ENCODE measurements at regions not wholly inside any gene's neighbourhood (a gene's known extent, or its start where the extent isn't known, plus 50 kb on each side); places are given as distances from the start of the nearest gene placed in this dataset.

DNA sequence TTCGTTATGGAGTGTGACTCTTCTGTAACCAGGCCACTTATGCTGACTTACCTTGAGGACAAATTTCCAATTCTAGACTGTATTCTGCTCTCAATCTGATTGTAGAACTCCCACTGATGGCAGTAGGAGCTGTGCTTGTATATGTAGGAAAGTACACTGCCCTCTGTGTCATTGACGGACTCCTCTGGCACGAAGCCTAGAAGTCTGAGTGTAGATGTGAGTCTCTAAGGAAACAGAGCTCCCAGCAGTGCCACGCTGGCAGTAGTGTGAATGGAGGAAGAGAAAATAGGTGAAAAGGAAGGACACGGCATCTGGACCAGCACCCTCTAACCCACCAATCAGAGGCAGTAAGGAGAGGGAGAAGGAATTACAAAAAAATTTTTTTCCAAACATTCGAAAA is 130.4 kb upstream of the ADGRL2 start:
- TF ChIP-seq, protein P1, sequence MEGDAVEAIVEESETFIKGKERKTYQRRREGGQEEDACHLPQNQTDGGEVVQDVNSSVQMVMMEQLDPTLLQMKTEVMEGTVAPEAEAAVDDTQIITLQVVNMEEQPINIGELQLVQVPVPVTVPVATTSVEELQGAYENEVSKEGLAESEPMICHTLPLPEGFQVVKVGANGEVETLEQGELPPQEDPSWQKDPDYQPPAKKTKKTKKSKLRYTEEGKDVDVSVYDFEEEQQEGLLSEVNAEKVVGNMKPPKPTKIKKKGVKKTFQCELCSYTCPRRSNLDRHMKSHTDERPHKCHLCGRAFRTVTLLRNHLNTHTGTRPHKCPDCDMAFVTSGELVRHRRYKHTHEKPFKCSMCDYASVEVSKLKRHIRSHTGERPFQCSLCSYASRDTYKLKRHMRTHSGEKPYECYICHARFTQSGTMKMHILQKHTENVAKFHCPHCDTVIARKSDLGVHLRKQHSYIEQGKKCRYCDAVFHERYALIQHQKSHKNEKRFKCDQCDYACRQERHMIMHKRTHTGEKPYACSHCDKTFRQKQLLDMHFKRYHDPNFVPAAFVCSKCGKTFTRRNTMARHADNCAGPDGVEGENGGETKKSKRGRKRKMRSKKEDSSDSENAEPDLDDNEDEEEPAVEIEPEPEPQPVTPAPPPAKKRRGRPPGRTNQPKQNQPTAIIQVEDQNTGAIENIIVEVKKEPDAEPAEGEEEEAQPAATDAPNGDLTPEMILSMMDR (conservative IDR thresholded peaks at IDR 0.05; ENCODE audit: low read length) = no peak
- no peak for TF ChIP-seq EZH2phosphoT487 (IDR thresholded peaks at IDR 0.05; ENCODE audit: borderline replicate concordance, low read depth, low read length)
